Heart left ventricle (tissue), 13 donors: ENCODE measurements at regions not wholly inside any gene's neighbourhood (a gene's known extent, or its start where the extent isn't known, plus 50 kb on each side); places are given as distances from the start of the nearest gene placed in this dataset.

Experiments used
- CTCF ChIP-seq, 12 donors: fragments of 200-600 bp; sonication (generic) in 4 of 12; IDR thresholded peaks; one replicate each; pipeline versions ENCODE4 v1.5.0 to v1.8.0; 2018 to 2022; ENCODE audit warnings: antibody characterized with exemption in 12 of 12, mild to moderate bottlenecking in 5 of 12
- POLR2A ChIP-seq, 2 donors: fragments of 450-650 bp; IDR thresholded peaks; one replicate each; pipeline ENCODE4 v1.6.1; 2017; ENCODE audit warnings: antibody characterized with exemption in 2 of 2, mild to moderate bottlenecking in 2 of 2, moderate library complexity in 2 of 2
- donor health status: ischemic (EF 13 %, LVEDD 7.1; RV severe dilation, severe dysfunction).
- donor health status: DM: no; HTN: yes; CAD: no.
- donor health status: DM: no; HTN: no; CAD: no.
- donor health status: ischemic (EF 25% LVEDD 6.9; RV normal size, moderate dysfunction).
- donor health status: ischemic (EF 25% LVEDD 5.7; RV mildly dilated, moderate dysfunction).
- donor health status: ischemic (EF 35%, LVEDD 5.7; RV mildly dilated, moderate dysfunction).
- donor health status: nonischemic (EF 11% LVEDD 7.7; RV severe dilation, severe dysfunction).
- donor health status: DM: yes; HTN: yes; CAD: no.
- donor health status: PGD.
- donor health status: ischemic (EF 29% LVEDD 5.4; RV normal size, mild dysfunction).
- donor health status: nonischemic (EF 23%, LVEDD 6.1; RV moderate dilation, normal function).

GRCh38 chr15:38626443-38627050, 61.9 kb upstream of the RASGRP1 start:
- TF ChIP-seq CTCF (IDR thresholded peaks at IDR 0.05) (no peak), POLR2A (IDR thresholded peaks at IDR 0.05) (no peak)
